Stimulated activated CD4-positive, alpha-beta T cell treated with anti-CD3 and anti-CD28 coated beads, Interleukin-12 subunit alpha, Interleukin-12 subunit beta, amount 100 ng/mL, for 48 hours (primary cell): ENCODE measurements at regions not wholly inside any gene's neighbourhood (a gene's known extent, or its start where the extent isn't known, plus 50 kb on each side); places are given as distances from the start of the nearest gene placed in this dataset.
A peak's percentile ranks its signal among the peaks of the same experiment; 100 is the strongest.

Source experiments
- DNase-seq, 3 donors: peaks; one replicate each; pipeline ENCODE4 v3.0.0-alpha.2; 2020; ENCODE audit warnings: low read depth in 2 of 3, low spot score in 1 of 3

GRCh38 chr3:9301091-9301490 lies 51.6 kb upstream of the SRGAP3 start:
- DNase-seq = no peak

GRCh38 chr3:9301798-9302197 lies 52.4 kb upstream of the SRGAP3 start:
- no peak for DNase-seq

DNA sequence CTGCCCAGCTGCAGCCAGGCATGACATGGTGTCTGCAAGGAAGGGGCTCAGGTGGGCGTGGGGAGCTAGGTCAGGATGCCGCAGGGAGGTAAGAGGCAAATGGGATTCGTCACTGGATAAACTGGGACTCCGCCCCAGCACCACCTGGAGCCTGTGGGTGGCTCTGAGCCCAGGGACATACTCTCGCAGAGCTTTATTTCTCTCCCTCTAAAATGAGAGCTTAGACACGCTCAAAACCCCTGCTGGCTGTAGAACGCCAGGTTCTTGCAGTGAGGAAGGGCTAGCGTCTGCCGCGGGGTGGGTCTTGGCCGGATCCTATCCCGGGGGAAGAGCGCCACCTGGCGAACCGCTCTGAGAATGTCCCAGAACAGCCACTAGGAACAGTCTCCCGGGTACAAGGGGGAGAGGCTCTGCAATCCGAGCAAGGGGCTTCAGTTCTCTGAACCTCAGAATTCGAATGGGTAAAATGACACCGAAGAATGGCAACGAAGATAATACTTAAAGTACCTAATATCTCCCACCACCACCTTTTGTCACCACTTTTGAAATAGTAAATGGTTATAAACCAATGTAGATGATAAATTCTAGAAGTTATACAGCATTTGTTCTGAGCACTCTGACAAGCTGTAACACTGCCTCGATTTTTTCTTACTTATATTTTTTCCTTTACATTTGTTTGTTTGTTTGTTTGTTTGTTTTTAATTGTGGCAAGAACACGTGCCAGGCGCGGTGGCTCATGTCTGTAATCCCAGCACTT lies 53.2 kb upstream of the SRGAP3 start:
- peak; percentile 61 to 70 (median 68) for DNase-seq

GRCh38 chr3:9308298-9308990 lies 54.4 kb upstream of the THUMPD3 start:
- no peak for DNase-seq

DNA sequence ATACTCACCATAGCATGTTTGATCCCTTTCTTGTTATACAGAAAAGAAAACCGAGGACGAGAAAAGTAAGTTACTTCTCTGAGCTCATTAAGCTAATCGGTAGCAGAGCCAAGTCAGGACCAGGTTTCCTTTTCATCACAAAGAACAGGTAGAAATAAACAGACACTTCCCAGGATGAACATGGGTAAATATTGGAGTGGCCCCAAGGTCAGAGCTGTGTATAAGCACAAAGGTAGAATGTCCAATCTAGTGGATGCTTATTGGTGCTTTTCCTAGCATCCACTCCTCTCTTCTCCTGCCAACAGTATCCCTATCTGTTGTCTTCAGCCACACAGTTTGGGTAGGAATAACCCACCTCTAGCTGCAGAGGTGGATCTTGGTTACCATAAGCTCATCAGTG lies 52.8 kb upstream of the THUMPD3 start:
- DNase-seq = no peak

DNA sequence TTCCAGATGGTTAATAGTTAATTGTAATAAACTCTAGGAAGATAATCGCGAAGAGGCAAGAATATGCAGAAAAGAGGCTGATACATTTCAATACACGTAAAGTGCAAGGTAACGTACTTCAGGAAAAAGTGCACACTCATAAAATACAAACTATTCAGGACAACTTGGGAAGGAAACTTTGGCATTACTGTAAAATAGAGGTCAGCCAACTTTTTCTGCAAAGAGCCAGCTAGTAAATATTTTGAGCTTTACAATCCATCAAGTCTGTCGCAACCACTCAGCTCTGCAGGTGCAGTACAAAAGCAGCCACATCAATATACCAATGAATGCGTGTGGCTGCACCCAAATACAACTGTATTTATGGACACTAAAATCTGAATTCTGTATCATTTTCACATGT lies 51.6 kb upstream of the THUMPD3 start:
- no peak for DNase-seq
